ENCODE measurements at regions not wholly inside any gene's neighbourhood (a gene's known extent, or its start where the extent isn't known, plus 50 kb on each side); places are given as distances from the start of the nearest gene placed in this dataset.

GRCh38 chr13:64410276-64411053, 2819.7 kb downstream of the PCDH9 start:
- TF ChIP-seq CTCF (IDR thresholded peaks at IDR 0.05) (no peak), POLR2A (IDR thresholded peaks at IDR 0.05) (no peak)

All from prostate gland (tissue), 2 donors.